ENCODE measurements at regions not wholly inside any gene's neighbourhood (a gene's known extent, or its start where the extent isn't known, plus 50 kb on each side); places are given as distances from the start of the nearest gene placed in this dataset.
A peak's percentile ranks its signal among the peaks of the same experiment; 100 is the strongest.
"Not testable (repeated sequence)": the region's sequence is repeated elsewhere in the genome, so short reads cannot be mapped to it uniquely, and the experiment has no call there.

GRCh38 chrX:121283921-121284320 is 236.5 kb downstream of the GLUD2 start:
- no peak for DNase-seq (ENCODE audit: low read depth, low spot score)

- no peak for DNase-seq (ENCODE audit: low read depth, low spot score)
These were observed 251.1 kb downstream of the GLUD2 start for GRCh38 chrX:121298499-121298898.

- no peak for DNase-seq (ENCODE audit: low read depth, low spot score)
These were observed 253.9 kb downstream of the GLUD2 start for GRCh38 chrX:121301356-121301755.

GRCh38 chrX:121301822-121302221 is 254.4 kb downstream of the GLUD2 start:
- DNase-seq (ENCODE audit: low read depth, low spot score) = no peak

- no peak for DNase-seq (ENCODE audit: low read depth, low spot score)
These were observed 260.0 kb downstream of the GLUD2 start for GRCh38 chrX:121307449-121307848.

GRCh38 chrX:121308276-121308805 is 260.9 kb downstream of the GLUD2 start:
- DNase-seq (ENCODE audit: low read depth, low spot score) = peak; percentile 42

GRCh38 chrX:121310820-121311219 is 263.4 kb downstream of the GLUD2 start:
- DNase-seq (ENCODE audit: low read depth, low spot score) = no peak

GRCh38 chrX:121320441-121320840 is 273.0 kb downstream of the GLUD2 start:
- DNase-seq (ENCODE audit: low read depth, low spot score) = no peak

- DNase-seq (ENCODE audit: low read depth, low spot score) = no peak
These were observed 274.7 kb downstream of the GLUD2 start for GRCh38 chrX:121322159-121322558.

- no peak for DNase-seq (ENCODE audit: low read depth, low spot score)
These were observed 275.9 kb downstream of the GLUD2 start for GRCh38 chrX:121323337-121323736.

GRCh38 chrX:121333942-121334341 is 286.5 kb downstream of the GLUD2 start:
- peak; percentile 8 for DNase-seq (ENCODE audit: low read depth, low spot score)

- no peak for DNase-seq (ENCODE audit: low read depth, low spot score)
These were observed 289.5 kb downstream of the GLUD2 start for GRCh38 chrX:121336831-121337421.

- DNase-seq (ENCODE audit: low read depth, low spot score) = no peak
These were observed 290.4 kb downstream of the GLUD2 start for GRCh38 chrX:121337816-121338215.

- DNase-seq (ENCODE audit: low read depth, low spot score) = no peak
These were observed 301.9 kb downstream of the GLUD2 start for GRCh38 chrX:121349263-121349662.

GRCh38 chrX:121356139-121356849 is 308.9 kb downstream of the GLUD2 start:
- peak; percentile 41 for DNase-seq (ENCODE audit: low read depth, low spot score)

- no peak for DNase-seq (ENCODE audit: low read depth, low spot score)
These were observed 309.4 kb downstream of the GLUD2 start for GRCh38 chrX:121356850-121357171.

GRCh38 chrX:121360280-121360679 is 312.9 kb downstream of the GLUD2 start:
- DNase-seq (ENCODE audit: low read depth, low spot score) = no peak

GRCh38 chrX:121365572-121366161 is 318.3 kb downstream of the GLUD2 start:
- peak; percentile 43 for DNase-seq (ENCODE audit: low read depth, low spot score)

GRCh38 chrX:121374471-121374870 is 327.1 kb downstream of the GLUD2 start:
- no peak for DNase-seq (ENCODE audit: low read depth, low spot score)

GRCh38 chrX:121381915-121382314 is 334.5 kb downstream of the GLUD2 start:
- not testable (repeated sequence) for DNase-seq (ENCODE audit: low read depth, low spot score)

GRCh38 chrX:121389976-121390714 is 342.7 kb downstream of the GLUD2 start:
- DNase-seq (ENCODE audit: low read depth, low spot score) = no peak

- peak; percentile 68 for DNase-seq (ENCODE audit: low read depth, low spot score)
These were observed 358.4 kb downstream of the GLUD2 start for GRCh38 chrX:121405826-121406225.
